GM12864 (cell line): ENCODE measurements at regions not wholly inside any gene's neighbourhood (a gene's known extent, or its start where the extent isn't known, plus 50 kb on each side); places are given as distances from the start of the nearest gene placed in this dataset.

Experiments
- DNase-seq: peaks from one replicate; pipeline ENCODE4 v3.0.0-alpha.2; 2011; ENCODE audit warnings: low read depth
- H3K4me3 ChIP-seq: 2 replicates; pipeline ENCODE4 v1.5.1; 2011; ENCODE audit warnings: mild to moderate bottlenecking, low read depth, low read length, control low read depth
- TF ChIP-seq, protein P1 (sequence below): IDR thresholded peaks from 2 replicates; pipeline ENCODE4 v1.5.1; 2011; ENCODE audit warnings: low read depth, mild to moderate bottlenecking, moderate library complexity, low read length, control low read depth, inconsistent platforms; ENCODE audit errors: missing control alignments

DNA sequence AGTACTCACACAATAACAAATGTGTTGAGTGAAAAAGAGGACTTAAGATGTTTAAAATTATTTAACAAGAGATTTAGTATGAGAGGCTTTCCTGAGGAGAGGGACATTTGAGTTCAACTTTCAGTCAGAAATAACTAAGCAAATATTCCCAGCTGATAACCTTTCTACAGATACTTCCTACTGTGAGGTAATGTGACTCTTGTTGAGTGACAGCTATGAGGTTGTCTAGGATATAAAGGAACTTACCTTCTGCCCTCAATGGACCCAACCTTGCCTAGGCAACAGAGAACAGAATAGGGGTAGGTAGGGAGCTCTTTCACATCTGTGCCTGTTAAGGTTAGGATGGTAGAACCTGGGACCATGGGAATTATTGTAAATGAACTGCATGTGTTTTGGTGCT lies 54.7 kb downstream of the GLUD2 start:
- H3K4me3 ChIP-seq: no peak overlapping the region
- DNase-seq: no peak
- TF ChIP-seq, protein P1, sequence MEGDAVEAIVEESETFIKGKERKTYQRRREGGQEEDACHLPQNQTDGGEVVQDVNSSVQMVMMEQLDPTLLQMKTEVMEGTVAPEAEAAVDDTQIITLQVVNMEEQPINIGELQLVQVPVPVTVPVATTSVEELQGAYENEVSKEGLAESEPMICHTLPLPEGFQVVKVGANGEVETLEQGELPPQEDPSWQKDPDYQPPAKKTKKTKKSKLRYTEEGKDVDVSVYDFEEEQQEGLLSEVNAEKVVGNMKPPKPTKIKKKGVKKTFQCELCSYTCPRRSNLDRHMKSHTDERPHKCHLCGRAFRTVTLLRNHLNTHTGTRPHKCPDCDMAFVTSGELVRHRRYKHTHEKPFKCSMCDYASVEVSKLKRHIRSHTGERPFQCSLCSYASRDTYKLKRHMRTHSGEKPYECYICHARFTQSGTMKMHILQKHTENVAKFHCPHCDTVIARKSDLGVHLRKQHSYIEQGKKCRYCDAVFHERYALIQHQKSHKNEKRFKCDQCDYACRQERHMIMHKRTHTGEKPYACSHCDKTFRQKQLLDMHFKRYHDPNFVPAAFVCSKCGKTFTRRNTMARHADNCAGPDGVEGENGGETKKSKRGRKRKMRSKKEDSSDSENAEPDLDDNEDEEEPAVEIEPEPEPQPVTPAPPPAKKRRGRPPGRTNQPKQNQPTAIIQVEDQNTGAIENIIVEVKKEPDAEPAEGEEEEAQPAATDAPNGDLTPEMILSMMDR: no peak

DNA sequence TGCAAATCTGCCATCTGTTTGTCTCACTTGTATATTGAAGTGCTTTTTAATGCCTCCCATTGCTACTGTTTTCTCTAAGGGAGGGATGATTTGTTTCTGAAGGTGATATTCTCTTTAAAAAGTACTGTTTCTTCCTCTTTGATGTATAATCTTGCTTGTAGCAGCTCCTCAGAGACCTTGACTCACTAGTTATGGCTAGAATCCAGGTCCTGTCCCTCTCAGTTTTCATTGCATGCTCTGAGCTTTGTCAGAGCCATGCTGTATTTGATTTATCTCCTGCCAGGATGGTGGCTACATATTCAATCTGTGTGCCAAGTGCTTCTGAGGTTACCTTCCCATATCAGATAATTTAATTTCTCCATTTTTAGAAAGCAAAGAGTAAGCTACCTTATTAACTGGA lies 56.0 kb downstream of the GLUD2 start:
- no peak overlapping the region for H3K4me3 ChIP-seq
- TF ChIP-seq, protein P1: no peak
- no peak for DNase-seq

DNA sequence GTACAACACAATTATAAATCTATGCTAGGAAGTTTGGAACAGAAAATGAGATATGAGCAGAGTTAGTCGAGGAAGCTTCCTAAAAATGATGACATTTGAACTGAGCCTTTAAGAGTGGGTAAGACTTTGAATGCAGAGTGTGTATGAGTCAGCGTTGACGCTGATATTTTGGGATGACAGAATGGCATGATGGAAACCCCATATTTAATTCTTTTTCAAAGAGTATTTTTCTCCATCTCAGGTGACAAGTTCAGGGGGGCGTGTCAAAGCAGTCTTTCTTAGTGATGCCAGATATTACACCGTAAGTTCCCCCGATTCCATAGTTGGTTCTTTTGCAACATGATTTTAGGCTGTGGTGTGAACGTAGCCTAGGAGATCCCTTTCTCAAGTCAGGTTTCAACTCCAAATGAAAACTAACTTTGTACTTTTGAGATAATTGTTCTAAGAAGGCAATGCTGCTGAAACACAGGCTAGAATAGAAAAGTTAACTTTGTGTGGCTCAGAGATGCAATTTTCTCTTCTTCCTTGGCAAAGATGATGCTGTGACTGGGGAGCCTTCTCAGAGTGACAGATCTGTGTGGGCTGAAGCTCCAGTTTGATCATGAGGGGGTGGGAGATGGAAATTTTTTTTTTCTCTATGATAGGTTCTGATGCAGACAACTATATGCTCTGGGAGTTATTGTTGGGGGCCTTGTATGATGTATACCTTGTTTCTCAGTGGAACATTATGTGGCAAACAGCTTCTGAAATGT lies 59.2 kb downstream of the GLUD2 start:
- DNase-seq: no peak
- TF ChIP-seq, protein P1: no peak

DNA sequence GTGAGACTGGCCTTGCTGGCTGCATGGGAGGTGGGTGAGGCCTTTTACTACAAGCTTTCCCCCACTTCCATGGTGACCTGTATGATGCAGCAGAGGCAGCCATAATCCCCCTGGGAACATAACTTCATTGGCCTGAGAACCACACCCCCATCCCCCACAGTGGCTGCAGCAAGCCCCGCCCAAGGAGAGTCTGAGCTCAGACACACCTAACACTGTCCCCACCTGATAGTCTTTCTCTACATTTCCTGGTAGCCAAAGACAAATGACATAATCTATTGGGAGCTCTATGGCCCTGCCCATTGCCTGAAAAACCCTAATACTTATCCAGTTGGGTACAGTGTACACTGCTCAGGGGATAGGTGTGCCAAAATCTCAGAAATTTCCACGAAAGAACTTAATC lies 62.6 kb downstream of the GLUD2 start:
- TF ChIP-seq, protein P1: no peak
- DNase-seq: no peak
- no peak overlapping the region for H3K4me3 ChIP-seq

More for the DNA sequence above, 59.2 kb downstream of the GLUD2 start:
- no peak overlapping the region for H3K4me3 ChIP-seq

DNA sequence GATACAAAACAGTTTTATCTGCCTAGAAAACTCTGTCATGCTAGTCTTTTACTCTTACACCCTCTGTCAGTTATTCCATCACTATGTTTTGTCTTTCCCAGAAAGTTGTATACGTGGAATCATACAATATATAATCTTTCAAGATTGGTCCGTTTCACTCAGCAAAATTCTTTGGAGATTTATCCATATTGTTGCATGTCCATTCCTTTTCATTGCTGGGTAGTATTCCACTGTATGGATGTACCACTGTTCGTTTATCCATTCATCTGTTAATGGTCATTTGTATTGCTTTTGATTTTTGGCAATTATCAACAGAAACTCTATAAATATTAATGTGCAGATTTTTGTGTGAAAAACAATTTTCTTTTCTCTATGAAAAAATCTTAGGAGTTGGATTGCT lies 63.1 kb downstream of the GLUD2 start:
- TF ChIP-seq, protein P1: no peak
- no peak overlapping the region for H3K4me3 ChIP-seq
- no peak for DNase-seq

DNA sequence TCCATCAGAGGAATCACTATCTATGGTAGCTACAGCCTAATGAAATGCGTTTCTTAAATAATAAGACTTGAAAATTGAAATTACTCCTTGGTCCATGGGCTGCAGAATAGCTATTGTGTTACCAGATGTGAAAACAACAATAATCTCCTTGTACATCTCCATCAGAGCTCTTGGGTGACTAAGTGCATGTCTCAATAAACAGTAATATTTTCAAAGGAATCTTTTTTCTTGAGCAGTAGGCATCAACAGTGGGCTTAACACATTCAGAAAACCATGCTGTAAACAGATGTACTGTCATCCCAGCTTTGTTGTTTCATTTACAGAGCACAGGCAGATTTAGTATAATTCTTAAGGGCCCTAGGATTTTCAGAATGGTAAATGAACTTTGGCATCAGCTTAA lies 67.3 kb downstream of the GLUD2 start:
- TF ChIP-seq, protein P1: no peak
- DNase-seq: no peak
- no peak overlapping the region for H3K4me3 ChIP-seq
